ENCODE measurements at regions not wholly inside any gene's neighbourhood (a gene's known extent, or its start where the extent isn't known, plus 50 kb on each side); places are given as distances from the start of the nearest gene placed in this dataset.

DNA sequence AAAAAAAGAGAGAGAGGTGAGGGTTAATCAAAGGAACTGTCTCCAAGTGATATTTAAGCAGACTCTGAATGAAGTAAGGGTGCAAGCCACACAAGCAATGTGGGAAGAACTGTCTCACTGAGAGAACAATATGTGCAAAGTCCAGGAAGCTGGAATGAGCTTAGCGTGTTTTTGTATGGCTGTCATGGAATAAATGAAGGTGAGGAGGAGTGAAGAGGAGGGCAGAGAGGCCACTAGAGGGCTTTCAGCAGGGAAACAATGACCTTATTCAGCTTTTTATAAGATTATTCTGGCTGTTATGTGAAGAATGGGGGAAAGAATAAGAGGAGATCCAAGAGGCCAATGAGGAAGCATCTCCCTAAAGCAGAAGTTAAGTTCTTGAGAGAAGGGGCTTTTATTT lies 86.9 kb upstream of the COL8A1 start:
- H2AFZ ChIP-seq: no peak overlapping the region
- no peaks in the 10 kb centered on the region for H4K20me1 ChIP-seq (ENCODE audit: insufficient read depth, poor library complexity, severe bottlenecking)
- H3K36me3 ChIP-seq (replicated peaks; ENCODE audit: insufficient read depth, low read depth): no peaks in the 10 kb centered on the region
- no peak overlapping the region for H3K4me3 ChIP-seq
- TF ChIP-seq EZH2phosphoT487 (IDR thresholded peaks at IDR 0.05; ENCODE audit: low read depth, severe bottlenecking, unreplicated experiment) (no peak), EZH2 (IDR thresholded peaks at IDR 0.05; ENCODE audit: borderline replicate concordance) (no peak)
- TF ChIP-seq, protein P1, sequence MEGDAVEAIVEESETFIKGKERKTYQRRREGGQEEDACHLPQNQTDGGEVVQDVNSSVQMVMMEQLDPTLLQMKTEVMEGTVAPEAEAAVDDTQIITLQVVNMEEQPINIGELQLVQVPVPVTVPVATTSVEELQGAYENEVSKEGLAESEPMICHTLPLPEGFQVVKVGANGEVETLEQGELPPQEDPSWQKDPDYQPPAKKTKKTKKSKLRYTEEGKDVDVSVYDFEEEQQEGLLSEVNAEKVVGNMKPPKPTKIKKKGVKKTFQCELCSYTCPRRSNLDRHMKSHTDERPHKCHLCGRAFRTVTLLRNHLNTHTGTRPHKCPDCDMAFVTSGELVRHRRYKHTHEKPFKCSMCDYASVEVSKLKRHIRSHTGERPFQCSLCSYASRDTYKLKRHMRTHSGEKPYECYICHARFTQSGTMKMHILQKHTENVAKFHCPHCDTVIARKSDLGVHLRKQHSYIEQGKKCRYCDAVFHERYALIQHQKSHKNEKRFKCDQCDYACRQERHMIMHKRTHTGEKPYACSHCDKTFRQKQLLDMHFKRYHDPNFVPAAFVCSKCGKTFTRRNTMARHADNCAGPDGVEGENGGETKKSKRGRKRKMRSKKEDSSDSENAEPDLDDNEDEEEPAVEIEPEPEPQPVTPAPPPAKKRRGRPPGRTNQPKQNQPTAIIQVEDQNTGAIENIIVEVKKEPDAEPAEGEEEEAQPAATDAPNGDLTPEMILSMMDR (IDR thresholded peaks at IDR 0.05; ENCODE audit: poor library complexity): no peak
- no peak overlapping the region for H3K4me2 ChIP-seq
- no peaks in the 10 kb centered on the region for H3K79me2 ChIP-seq
- H3K9me3 ChIP-seq (ENCODE audit: low read depth): no peaks in the 10 kb centered on the region
- no peaks in the 10 kb centered on the region for H3K9me2 ChIP-seq (replicated peaks; ENCODE audit: insufficient read depth)
- no peaks in the 10 kb centered on the region for H3K4me1 ChIP-seq (ENCODE audit: insufficient read depth)
- WGBS (ENCODE audit: low lambda C conversion rate, missing lambda C conversion rate): 84% methylated on average over 1 of the region's 1 CpG
- no peak overlapping the region for H3K27ac ChIP-seq
- DNase-seq (ENCODE audit: low spot score): no peak
- H3K27me3 ChIP-seq: no peaks in the 10 kb centered on the region

DNA sequence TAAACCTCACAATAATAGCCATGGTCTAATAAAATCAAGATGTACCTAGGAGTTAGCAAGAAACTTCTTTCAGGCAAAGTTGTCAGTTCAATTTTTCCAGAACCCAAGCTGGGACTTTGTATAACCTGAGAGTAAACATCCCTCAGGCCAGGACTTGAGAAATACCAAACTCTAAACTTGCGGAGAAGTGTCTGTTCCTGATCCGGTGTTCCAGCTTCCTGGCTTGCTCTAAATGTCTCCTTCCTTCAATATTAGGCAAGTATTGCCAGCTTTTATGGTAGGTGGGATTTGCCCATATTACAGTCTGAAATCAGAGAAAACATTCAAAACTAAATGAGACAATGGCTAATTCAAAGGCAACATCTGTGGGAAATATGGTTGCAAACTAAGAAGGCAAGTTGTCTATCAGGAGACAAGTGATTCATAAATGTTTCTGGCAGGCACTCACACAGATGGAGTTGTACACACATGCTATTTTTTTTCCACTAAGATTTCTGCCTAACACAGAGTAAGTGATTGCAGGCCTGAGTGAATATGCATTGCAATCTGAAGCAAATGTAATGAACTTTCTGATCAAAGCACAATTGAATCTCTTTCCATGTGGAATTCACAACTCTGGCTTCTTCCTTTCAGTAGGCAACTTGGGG lies 88.3 kb upstream of the COL8A1 start:
- no peak overlapping the region for H2AFZ ChIP-seq
- H3K4me3 ChIP-seq: no peak overlapping the region
- no peaks in the 10 kb centered on the region for H3K79me2 ChIP-seq
- WGBS (ENCODE audit: low lambda C conversion rate, missing lambda C conversion rate): 65% methylated on average over 2 of the region's 2 CpGs
- H3K27me3 ChIP-seq: no peaks in the 10 kb centered on the region
- TF ChIP-seq, protein P1 (IDR thresholded peaks at IDR 0.05; ENCODE audit: poor library complexity): no peak
- TF ChIP-seq EZH2 (IDR thresholded peaks at IDR 0.05; ENCODE audit: borderline replicate concordance) (no peak), EZH2phosphoT487 (IDR thresholded peaks at IDR 0.05; ENCODE audit: low read depth, severe bottlenecking, unreplicated experiment) (no peak)
- H3K9me2 ChIP-seq (replicated peaks; ENCODE audit: insufficient read depth): no peaks in the 10 kb centered on the region
- no peaks in the 10 kb centered on the region for H4K20me1 ChIP-seq (ENCODE audit: insufficient read depth, poor library complexity, severe bottlenecking)
- H3K9me3 ChIP-seq (ENCODE audit: low read depth): no peaks in the 10 kb centered on the region
- H3K27ac ChIP-seq: no peak overlapping the region
- no peak overlapping the region for H3K4me2 ChIP-seq
- no peaks in the 10 kb centered on the region for H3K4me1 ChIP-seq (ENCODE audit: insufficient read depth)
- no peak for DNase-seq (ENCODE audit: low spot score)
- H3K36me3 ChIP-seq (replicated peaks; ENCODE audit: insufficient read depth, low read depth): no peaks in the 10 kb centered on the region

DNA sequence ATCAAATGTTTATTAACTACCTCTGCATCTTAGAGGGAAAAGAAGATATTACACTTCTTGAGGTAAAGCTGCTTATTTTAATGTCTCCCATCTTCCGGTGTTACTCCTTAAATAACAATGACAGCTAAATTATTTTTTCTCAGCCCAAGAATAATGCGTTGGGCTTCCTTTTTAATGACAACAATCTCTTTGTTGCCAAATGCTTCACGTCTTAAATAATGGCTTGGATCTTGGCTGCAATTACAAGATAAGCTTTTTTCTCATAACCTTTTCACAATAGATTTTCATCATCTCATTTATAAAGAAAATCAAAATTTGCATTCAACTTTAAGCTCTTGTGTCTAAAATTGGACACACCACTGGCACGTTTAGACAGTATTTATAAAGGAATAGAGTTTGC lies 89.2 kb upstream of the COL8A1 start:
- Histone ChIP-seq H3K4me3 (no peak overlapping the region), H3K36me3 (replicated peaks; ENCODE audit: insufficient read depth, low read depth) (no peaks in the 10 kb centered on the region), H4K20me1 (ENCODE audit: insufficient read depth, poor library complexity, severe bottlenecking) (no peaks in the 10 kb centered on the region), H3K9me3 (ENCODE audit: low read depth) (no peaks in the 10 kb centered on the region), H3K79me2 (no peaks in the 10 kb centered on the region), H3K27ac (no peak overlapping the region), H3K4me2 (no peak overlapping the region), H3K27me3 (no peaks in the 10 kb centered on the region), H3K4me1 (ENCODE audit: insufficient read depth) (no peaks in the 10 kb centered on the region), H3K9me2 (replicated peaks; ENCODE audit: insufficient read depth) (no peaks in the 10 kb centered on the region), H2AFZ (no peak overlapping the region)
- DNase-seq (ENCODE audit: low spot score): no peak
- WGBS (ENCODE audit: low lambda C conversion rate, missing lambda C conversion rate): 80% methylated on average over 4 of the region's 4 CpGs
- no peak for TF ChIP-seq EZH2 (IDR thresholded peaks at IDR 0.05; ENCODE audit: borderline replicate concordance)
- TF ChIP-seq, protein P1 (IDR thresholded peaks at IDR 0.05; ENCODE audit: poor library complexity): no peak
- no peak for TF ChIP-seq EZH2phosphoT487 (IDR thresholded peaks at IDR 0.05; ENCODE audit: low read depth, severe bottlenecking, unreplicated experiment)
